PC-9 (cell line): ENCODE measurements at regions not wholly inside any gene's neighbourhood (a gene's known extent, or its start where the extent isn't known, plus 50 kb on each side); places are given as distances from the start of the nearest gene placed in this dataset.
A peak's percentile ranks its signal among the peaks of the same experiment; 100 is the strongest.

ENCODE experiments used
- BruUV-seq: library from RNA; stranded (reverse); fragments of 400-500 nt; replicated peaks from 2 replicates; lab custom pipeline; 2021; lab: Mats Ljungman, UMichigan
- CTCF ChIA-PET: fragments of 300-600 bp; sonication (Branson Sonifier 250); formaldehyde crosslinking; loops from one replicate; lab custom pipeline; 2022; ENCODE audit warnings: antibody characterized with exemption; lab: Charles Lee
- POLR2A ChIA-PET: fragments of 300-600 bp; sonication (Branson Sonifier 250); formaldehyde crosslinking; loops from one replicate; lab custom pipeline; 2022; ENCODE audit warnings: antibody characterized with exemption; ENCODE audit not compliant: unreplicated experiment; lab: Charles Lee
- DNase-seq, 2 experiments: peaks; one replicate each; pipeline versions ENCODE4 v3.0.0 to v3.0.0-alpha.2; 2015 to 2022; ENCODE audit warnings: mixed read lengths in 1 of 2
- H2AFZ ChIP-seq: fragments of 200-600 bp; sonication (generic); 2 replicates; pipeline ENCODE4 v1.8.1; 2017; ENCODE audit warnings: antibody characterized with exemption
- H3F3A ChIP-seq: fragments of 200-600 bp; sonication (generic); 2 replicates; pipeline ENCODE4 v1.8.1; 2017; ENCODE audit warnings: antibody characterized with exemption, mild to moderate bottlenecking, low read depth; ENCODE audit not compliant: insufficient read depth
- H3K27ac ChIP-seq: fragments of 200-600 bp; sonication (generic); 2 replicates; pipeline ENCODE4 v1.6.1; 2016; ENCODE audit warnings: mixed run types
- H3K27me3 ChIP-seq: fragments of 200-600 bp; sonication (generic); 2 replicates; pipeline ENCODE4 v1.6.1; 2016; ENCODE audit warnings: low read depth, mixed run types; ENCODE audit not compliant: insufficient read depth
- H3K36me3 ChIP-seq: fragments of 200-600 bp; sonication (generic); 2 replicates; pipeline ENCODE4 v1.6.1; 2016; ENCODE audit warnings: low read depth, mixed run types
- H3K4me1 ChIP-seq: fragments of 200-600 bp; sonication (generic); replicated peaks from 2 replicates; pipeline ENCODE4 v1.6.1; 2016; ENCODE audit warnings: mixed run types; ENCODE audit not compliant: insufficient read depth
- H3K4me2 ChIP-seq: fragments of 200-600 bp; sonication (generic); 2 replicates; pipeline ENCODE4 v1.6.1; 2017; ENCODE audit warnings: mixed run types
- H3K4me3 ChIP-seq: fragments of 200-600 bp; sonication (generic); 2 replicates; pipeline ENCODE4 v1.6.1; 2016; ENCODE audit warnings: mixed run types
- H3K79me2 ChIP-seq: fragments of 200-600 bp; sonication (generic); 2 replicates; pipeline ENCODE4 v1.6.1; 2017; ENCODE audit warnings: low read depth, mixed run types
- H3K9me2 ChIP-seq: fragments of 200-600 bp; sonication (generic); 2 replicates; pipeline ENCODE4 v1.8.1; 2017; ENCODE audit warnings: mild to moderate bottlenecking; ENCODE audit not compliant: insufficient read depth
- H3K9me3 ChIP-seq: fragments of 200-600 bp; sonication (generic); 2 replicates; pipeline ENCODE4 v1.8.1; 2016; ENCODE audit warnings: low read depth; ENCODE audit not compliant: insufficient read depth
- H4K20me1 ChIP-seq: fragments of 200-600 bp; sonication (generic); 2 replicates; pipeline ENCODE4 v1.8.1; 2017; ENCODE audit not compliant: insufficient read depth
- CTCF ChIP-seq: fragments of 200-600 bp; sonication (generic); conservative IDR thresholded peaks from 2 replicates; pipeline ENCODE4 v1.6.1; 2017; ENCODE audit warnings: mixed run types, antibody characterized with exemption, mild to moderate bottlenecking, moderate library complexity
- EZH2 ChIP-seq: fragments of 200-600 bp; sonication (generic); IDR thresholded peaks from 2 replicates; pipeline ENCODE4 v1.8.0; 2017; ENCODE audit warnings: antibody characterized with exemption, low read depth
- intact Hi-C: fragments of 100-400 bp; cut with micrococcal nuclease; formaldehyde crosslinking; loops from one replicate; pipeline ENCODE4 v1.10.0; 2022; ENCODE audit not compliant: unreplicated experiment

- peak overlapping the region; percentile 81 for H3K4me2 ChIP-seq
- peaks cover 11% of the 10 kb centered on the region; the same call in 1 of the 2 replicates for H3K9me3 ChIP-seq
- H3K27me3 ChIP-seq, result no peaks in the 10 kb centered on the region
- intact Hi-C loops, result loop anchor here (1.0 to 10.0 kb wide), 6 partner anchors 28 to 924 kb away; partner anchors contain the start of gene PTPRK
- peak overlapping the region; percentile 72 for H2AFZ ChIP-seq
- H3K4me3 ChIP-seq, result peak overlapping the region; percentile 41
- peaks cover 49% of the 10 kb centered on the region for H3K4me1 ChIP-seq
- peak overlapping the region; percentile 93 for H3K27ac ChIP-seq
- peak; percentile 35 to 98 for DNase-seq
- no peaks in the 10 kb centered on the region; the same call in 1 of the 2 replicates for H3K36me3 ChIP-seq
- TF ChIP-seq EZH2 (no peak), CTCF (no peak)
- CTCF ChIA-PET, result no interaction called here
- H3K9me2 ChIP-seq, result no peaks in the 10 kb centered on the region
- POLR2A ChIA-PET, result interaction anchor here (0.5 kb wide), 1 partner anchor 234 kb away, joined by 3 read pairs; no protein-coding TSS in a partner anchor
- peaks cover 47% of the 10 kb centered on the region for H3F3A ChIP-seq
- H3K79me2 ChIP-seq, result no peaks in the 10 kb centered on the region
- no peaks in the 10 kb centered on the region for H4K20me1 ChIP-seq
- BruUV-seq, result TSS peak; percentile 50
Observed at GRCh38 chr6:128570680-128571063, 50.3 kb upstream of the PTPRK start.

- Histone ChIP-seq H3K4me3 (peak overlapping the region; percentile 41; the same call in 1 of the 2 replicates), H2AFZ (peak overlapping the region; percentile 72), H3K27me3 (no peaks in the 10 kb centered on the region), H3F3A (peaks cover 47% of the 10 kb centered on the region), H3K9me3 (peaks cover 11% of the 10 kb centered on the region; the same call in 1 of the 2 replicates), H3K4me2 (peak overlapping the region; percentile 81), H3K79me2 (no peaks in the 10 kb centered on the region), H3K27ac (peak overlapping the region; percentile 93), H3K36me3 (no peaks in the 10 kb centered on the region; the same call in 1 of the 2 replicates), H3K4me1 (peaks cover 49% of the 10 kb centered on the region), H4K20me1 (no peaks in the 10 kb centered on the region), H3K9me2 (no peaks in the 10 kb centered on the region)
- BruUV-seq, result TSS peak; percentile 55
- intact Hi-C loops, result loop anchor here (1.0 to 10.0 kb wide), 6 partner anchors 28 to 925 kb away; partner anchors contain the start of gene PTPRK
- no peak for TF ChIP-seq CTCF
- no peak for TF ChIP-seq EZH2
- POLR2A ChIA-PET, result interaction anchor here (0.5 to 1.0 kb wide), 5 partner anchors 50 to 463 kb away, joined by 3 to 9 read pairs (median 6); partner anchors contain the start of gene PTPRK
- CTCF ChIA-PET, result interaction anchor here (0.6 kb wide), 1 partner anchor 334 kb away, joined by 6 read pairs; no protein-coding TSS in a partner anchor
- peak; percentile 74 to 100 for DNase-seq
Observed at GRCh38 chr6:128569732-128570679, 49.6 kb upstream of the PTPRK start.
